Osteoblast (primary cell): ENCODE measurements at regions not wholly inside any gene's neighbourhood (a gene's known extent, or its start where the extent isn't known, plus 50 kb on each side); places are given as distances from the start of the nearest gene placed in this dataset.
"Not testable (repeated sequence)": the region's sequence is repeated elsewhere in the genome, so short reads cannot be mapped to it uniquely, and the experiment has no call there.

Experiments used
- DNase-seq: peaks from one replicate; pipeline ENCODE4 v3.0.0; 2011; ENCODE audit warnings: low spot score, mixed read lengths; ENCODE audit not compliant: insufficient read length; ENCODE audit errors: missing footprints
- H2AFZ ChIP-seq: 2 replicates; pipeline ENCODE4 v1.6.0; 2011; ENCODE audit warnings: mild to moderate bottlenecking, low read length
- H3K27ac ChIP-seq: 2 replicates; pipeline ENCODE4 v1.5.1; 2011; ENCODE audit warnings: mild to moderate bottlenecking, low read depth, low read length, moderate library complexity
- H3K27me3 ChIP-seq: 2 replicates; pipeline ENCODE4 v1.6.0; 2012; ENCODE audit warnings: mild to moderate bottlenecking, control low read depth, inconsistent platforms, low read length, moderate library complexity; ENCODE audit not compliant: insufficient read depth
- H3K36me3 ChIP-seq: 2 replicates; pipeline ENCODE4 v1.5.1; 2011; ENCODE audit warnings: mild to moderate bottlenecking, low read length, control low read depth, moderate library complexity; ENCODE audit not compliant: insufficient read depth
- H3K4me1 ChIP-seq: 2 replicates; pipeline ENCODE4 v1.5.1; 2011; ENCODE audit warnings: mild to moderate bottlenecking, low read length, control low read depth, moderate library complexity; ENCODE audit not compliant: insufficient read depth
- H3K4me2 ChIP-seq: 2 replicates; pipeline ENCODE4 v1.6.0; 2011; ENCODE audit warnings: mild to moderate bottlenecking, low read length; ENCODE audit not compliant: insufficient read depth
- H3K4me3 ChIP-seq: fragments of 200-600 bp; sonication (generic); 3 replicates; pipeline ENCODE4 v1.5.1; 2012; ENCODE audit warnings: mild to moderate bottlenecking, low read length, inconsistent platforms; ENCODE audit not compliant: insufficient read depth
- H3K79me2 ChIP-seq: 2 replicates; pipeline ENCODE4 v1.6.0; 2012; ENCODE audit warnings: mild to moderate bottlenecking, low read length, control low read depth, inconsistent platforms; ENCODE audit not compliant: insufficient read depth
- H3K9me3 ChIP-seq: 2 replicates; pipeline ENCODE4 v1.5.1; 2011; ENCODE audit warnings: low read depth, low read length, control low read depth
- H4K20me1 ChIP-seq: 2 replicates; pipeline ENCODE4 v1.6.0; 2012; ENCODE audit warnings: mild to moderate bottlenecking, low read length, control low read depth; ENCODE audit not compliant: insufficient read depth
- CTCF ChIP-seq: IDR thresholded peaks from 2 replicates; pipeline ENCODE4 v1.5.1; 2011; ENCODE audit warnings: mild to moderate bottlenecking, low read depth, low read length, moderate library complexity; ENCODE audit errors: extremely low read depth

GRCh38 chr21:35716876-35717565, 343.3 kb downstream of the SETD4 start:
- Histone ChIP-seq H3K79me2 (no peaks in the 10 kb centered on the region), H3K4me1 (no peaks in the 10 kb centered on the region), H3K27me3 (peaks cover 30% of the 10 kb centered on the region), H3K4me2 (no peak overlapping the region), H3K36me3 (no peaks in the 10 kb centered on the region), H3K4me3 (no peak overlapping the region), H2AFZ (no peak overlapping the region), H3K27ac (no peak overlapping the region), H3K9me3 (no peaks in the 10 kb centered on the region), H4K20me1 (no peaks in the 10 kb centered on the region)
- no peak for DNase-seq
- no peak for TF ChIP-seq CTCF

- Histone ChIP-seq H3K4me2 (no peak overlapping the region), H3K4me1 (no peaks in the 10 kb centered on the region), H4K20me1 (no peaks in the 10 kb centered on the region), H3K27me3 (peaks cover 28% of the 10 kb centered on the region), H3K36me3 (no peaks in the 10 kb centered on the region), H3K4me3 (no peak overlapping the region), H3K79me2 (no peaks in the 10 kb centered on the region), H3K27ac (no peak overlapping the region), H2AFZ (no peak overlapping the region), H3K9me3 (no peaks in the 10 kb centered on the region)
- no peak for TF ChIP-seq CTCF
- DNase-seq: no peak
Observed at GRCh38 chr21:35713914-35714313, 346.4 kb downstream of the SETD4 start.

- H3K4me2 ChIP-seq: no peak overlapping the region
- no peaks in the 10 kb centered on the region for H4K20me1 ChIP-seq
- no peak for DNase-seq
Observed at GRCh38 chr21:35711661-35712060, 348.7 kb downstream of the SETD4 start.

GRCh38 chr21:35711213-35711612, 349.1 kb downstream of the SETD4 start:
- H3K4me2 ChIP-seq: no peak overlapping the region
- no peak for TF ChIP-seq CTCF
- DNase-seq: no peak
- no peak overlapping the region for H2AFZ ChIP-seq
- H3K4me1 ChIP-seq: no peaks in the 10 kb centered on the region
- H3K36me3 ChIP-seq: no peaks in the 10 kb centered on the region
- H3K9me3 ChIP-seq: no peaks in the 10 kb centered on the region
- no peaks in the 10 kb centered on the region for H4K20me1 ChIP-seq
- H3K27me3 ChIP-seq: peaks cover 30% of the 10 kb centered on the region
- H3K79me2 ChIP-seq: no peaks in the 10 kb centered on the region
- H3K4me3 ChIP-seq: no peak overlapping the region
- no peak overlapping the region for H3K27ac ChIP-seq

More at GRCh38 chr21:35711661-35712060, 348.7 kb downstream of the SETD4 start:
- Histone ChIP-seq H3K4me3 (no peak overlapping the region), H3K27ac (no peak overlapping the region), H2AFZ (no peak overlapping the region), H3K9me3 (no peaks in the 10 kb centered on the region), H3K4me1 (no peaks in the 10 kb centered on the region), H3K79me2 (no peaks in the 10 kb centered on the region), H3K36me3 (no peaks in the 10 kb centered on the region), H3K27me3 (peaks cover 30% of the 10 kb centered on the region)
- TF ChIP-seq CTCF: no peak

- DNase-seq, H3K9me3 ChIP-seq, H4K20me1 ChIP-seq, H3K4me1 ChIP-seq, H3K27ac ChIP-seq, H3K4me3 ChIP-seq, H3K4me2 ChIP-seq, H3K79me2 ChIP-seq, H2AFZ ChIP-seq, H3K36me3 ChIP-seq: not testable (repeated sequence)
- peaks cover 24% of the 10 kb centered on the region for H3K27me3 ChIP-seq
Observed at GRCh38 chr21:35709990-35710389, 350.3 kb downstream of the SETD4 start.
